ENCODE measurements at regions not wholly inside any gene's neighbourhood (a gene's known extent, or its start where the extent isn't known, plus 50 kb on each side); places are given as distances from the start of the nearest gene placed in this dataset.

DNA sequence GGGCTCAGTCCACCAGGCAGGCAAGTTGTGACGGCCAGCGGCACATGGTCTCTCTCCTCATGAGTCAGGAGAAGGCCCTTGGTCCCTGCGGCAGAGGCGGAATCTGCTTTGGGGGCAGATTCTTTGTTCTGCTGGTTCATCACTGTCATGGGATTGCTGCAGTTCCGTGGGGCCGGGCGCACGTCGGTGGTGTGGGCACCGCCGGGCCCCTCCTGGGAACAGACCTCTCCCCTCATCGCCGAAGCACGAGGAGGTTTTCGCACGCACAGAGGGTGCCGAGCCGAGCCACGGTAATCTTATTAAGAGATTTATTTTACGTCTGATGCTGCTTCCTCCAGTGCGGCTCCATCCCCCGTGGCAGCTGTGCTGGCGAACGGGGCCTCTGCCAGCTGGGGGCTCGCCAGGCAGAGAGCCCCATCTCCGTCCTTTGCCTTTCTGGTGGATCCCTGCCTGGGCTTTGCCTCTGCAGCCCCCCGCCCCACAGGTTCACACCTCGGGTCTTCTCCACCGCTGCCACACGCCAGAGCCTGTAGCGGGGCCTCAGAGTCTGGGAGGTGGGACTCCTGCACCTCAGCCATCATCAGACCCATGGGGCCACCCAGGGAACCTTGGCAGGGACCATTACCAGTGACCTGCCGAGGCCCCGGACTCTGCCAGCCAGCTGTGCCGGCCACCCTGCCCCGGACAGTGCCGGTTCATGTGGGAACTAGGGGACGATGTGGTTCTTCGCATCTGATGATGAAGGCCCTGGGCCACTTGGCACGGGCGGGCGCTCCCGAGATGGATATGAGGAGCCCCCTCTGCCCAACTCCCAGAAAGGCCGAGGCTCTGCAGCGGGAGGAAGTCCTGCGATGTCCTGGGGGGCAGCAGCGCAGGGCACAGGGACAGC, 86.7 kb upstream of the NKX1-1 start:
- no peak overlapping the region for H3K4me3 ChIP-seq (replicated peaks in 1 of 2; ENCODE audit: low read depth in 2 of 2, low read length in 2 of 2)
- TF ChIP-seq, protein P1, sequence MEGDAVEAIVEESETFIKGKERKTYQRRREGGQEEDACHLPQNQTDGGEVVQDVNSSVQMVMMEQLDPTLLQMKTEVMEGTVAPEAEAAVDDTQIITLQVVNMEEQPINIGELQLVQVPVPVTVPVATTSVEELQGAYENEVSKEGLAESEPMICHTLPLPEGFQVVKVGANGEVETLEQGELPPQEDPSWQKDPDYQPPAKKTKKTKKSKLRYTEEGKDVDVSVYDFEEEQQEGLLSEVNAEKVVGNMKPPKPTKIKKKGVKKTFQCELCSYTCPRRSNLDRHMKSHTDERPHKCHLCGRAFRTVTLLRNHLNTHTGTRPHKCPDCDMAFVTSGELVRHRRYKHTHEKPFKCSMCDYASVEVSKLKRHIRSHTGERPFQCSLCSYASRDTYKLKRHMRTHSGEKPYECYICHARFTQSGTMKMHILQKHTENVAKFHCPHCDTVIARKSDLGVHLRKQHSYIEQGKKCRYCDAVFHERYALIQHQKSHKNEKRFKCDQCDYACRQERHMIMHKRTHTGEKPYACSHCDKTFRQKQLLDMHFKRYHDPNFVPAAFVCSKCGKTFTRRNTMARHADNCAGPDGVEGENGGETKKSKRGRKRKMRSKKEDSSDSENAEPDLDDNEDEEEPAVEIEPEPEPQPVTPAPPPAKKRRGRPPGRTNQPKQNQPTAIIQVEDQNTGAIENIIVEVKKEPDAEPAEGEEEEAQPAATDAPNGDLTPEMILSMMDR (IDR thresholded peaks at IDR 0.05; ENCODE audit: low read depth, low read length), result no peak
- DNase-seq (ENCODE audit: low read depth in 2 of 2), result no peak

DNA sequence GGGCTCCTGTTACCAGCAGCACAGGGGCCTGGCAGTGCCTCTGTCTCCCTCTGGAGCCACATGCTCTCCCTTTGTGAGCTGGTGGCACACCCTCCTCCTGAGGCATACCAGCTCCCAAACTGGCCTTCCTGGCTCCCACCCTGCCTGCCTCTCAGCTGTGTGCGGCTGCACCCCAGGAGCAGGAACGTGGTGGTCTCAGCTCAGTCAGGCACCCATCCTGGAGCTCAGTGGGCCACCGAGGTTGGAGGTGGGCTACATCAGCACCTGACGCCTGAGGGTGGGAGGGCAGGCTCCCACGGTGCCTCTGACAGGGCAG, 85.9 kb upstream of the NKX1-1 start:
- TF ChIP-seq, protein P1 (IDR thresholded peaks at IDR 0.05; ENCODE audit: low read depth, low read length), result no peak
- no peak overlapping the region for H3K4me3 ChIP-seq (replicated peaks in 1 of 2; ENCODE audit: low read depth in 2 of 2, low read length in 2 of 2)
- no peak for DNase-seq (ENCODE audit: low read depth in 2 of 2)

DNA sequence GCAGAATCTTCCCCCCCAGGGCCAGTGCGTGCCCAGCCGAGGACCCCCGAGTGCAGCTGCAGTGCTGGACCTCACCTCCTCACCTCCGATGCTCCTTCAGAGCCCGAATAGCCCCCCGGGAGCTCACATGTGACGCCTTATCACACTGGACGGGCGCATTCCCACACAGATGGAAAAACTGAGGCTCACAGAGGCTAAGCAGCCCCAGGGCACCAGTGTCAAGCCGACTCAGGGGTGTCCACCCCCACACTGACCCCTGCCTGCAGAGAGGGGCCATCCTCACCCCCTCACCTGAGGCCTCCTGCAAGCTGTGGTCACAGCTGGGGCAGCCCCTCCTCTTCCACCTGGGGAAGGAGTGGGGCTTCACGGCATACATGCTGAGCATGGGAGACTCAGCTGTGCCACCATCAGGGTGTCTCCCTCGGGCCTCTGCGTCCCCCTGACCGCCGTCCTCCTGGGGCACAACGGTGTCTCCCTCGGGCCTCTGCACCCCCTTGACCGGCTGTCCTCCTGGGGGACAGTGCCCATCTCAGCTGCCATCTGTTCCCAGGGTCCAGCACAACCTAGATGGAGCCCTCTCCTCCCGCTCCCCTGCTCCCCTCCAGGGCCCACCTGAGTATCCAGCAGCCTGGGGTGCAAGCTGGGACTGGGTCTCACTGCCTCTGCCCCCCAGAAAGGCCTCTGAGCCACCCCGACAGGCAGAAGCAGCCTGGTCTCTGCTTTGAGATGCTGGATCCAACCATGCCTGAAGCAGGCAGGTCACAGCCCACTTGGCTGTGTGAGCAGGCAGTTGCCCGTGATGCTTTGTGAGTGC, 85.3 kb upstream of the NKX1-1 start:
- DNase-seq (ENCODE audit: low read depth in 2 of 2), result no peak
- H3K4me3 ChIP-seq (replicated peaks in 1 of 2; ENCODE audit: low read depth in 2 of 2, low read length in 2 of 2), result no peak overlapping the region
- TF ChIP-seq, protein P1 (IDR thresholded peaks at IDR 0.05; ENCODE audit: low read depth, low read length), result no peak

DNA sequence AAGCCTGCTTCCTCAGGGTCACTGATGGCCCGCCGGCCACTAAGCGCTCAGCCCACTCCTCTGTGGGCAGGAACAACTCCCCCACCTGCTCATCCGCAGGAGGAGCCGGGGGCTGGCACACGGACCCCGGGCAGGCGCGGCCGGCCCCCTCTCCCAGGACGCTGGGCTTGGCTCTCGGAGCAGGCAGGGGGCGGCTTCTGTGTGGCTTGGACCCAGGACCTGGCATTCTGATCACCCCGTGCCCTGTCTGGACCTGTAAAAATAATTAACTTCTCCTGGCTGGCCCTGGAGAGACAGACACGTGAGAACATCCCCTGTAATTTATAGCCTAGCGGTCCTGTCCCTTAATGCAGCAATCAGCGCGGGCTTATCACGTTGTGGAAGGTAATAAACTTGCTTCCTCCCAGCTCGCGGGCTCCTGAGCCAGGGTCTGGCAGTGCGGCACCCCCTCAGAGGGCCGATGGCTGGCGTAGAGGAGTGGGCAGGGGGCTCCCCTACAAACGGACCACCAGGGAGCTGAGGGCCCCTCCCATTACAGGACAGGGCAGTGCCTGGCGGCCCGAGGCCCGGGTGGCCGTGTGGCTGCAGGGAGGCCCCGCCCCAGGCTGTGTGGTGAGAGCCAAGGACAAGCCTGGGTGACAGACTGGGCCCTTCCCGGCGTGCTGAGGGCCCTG, 84.5 kb upstream of the NKX1-1 start:
- DNase-seq (ENCODE audit: low read depth in 2 of 2), result no peak
- TF ChIP-seq, protein P1 (IDR thresholded peaks at IDR 0.05; ENCODE audit: low read depth, low read length), result no peak

DNA sequence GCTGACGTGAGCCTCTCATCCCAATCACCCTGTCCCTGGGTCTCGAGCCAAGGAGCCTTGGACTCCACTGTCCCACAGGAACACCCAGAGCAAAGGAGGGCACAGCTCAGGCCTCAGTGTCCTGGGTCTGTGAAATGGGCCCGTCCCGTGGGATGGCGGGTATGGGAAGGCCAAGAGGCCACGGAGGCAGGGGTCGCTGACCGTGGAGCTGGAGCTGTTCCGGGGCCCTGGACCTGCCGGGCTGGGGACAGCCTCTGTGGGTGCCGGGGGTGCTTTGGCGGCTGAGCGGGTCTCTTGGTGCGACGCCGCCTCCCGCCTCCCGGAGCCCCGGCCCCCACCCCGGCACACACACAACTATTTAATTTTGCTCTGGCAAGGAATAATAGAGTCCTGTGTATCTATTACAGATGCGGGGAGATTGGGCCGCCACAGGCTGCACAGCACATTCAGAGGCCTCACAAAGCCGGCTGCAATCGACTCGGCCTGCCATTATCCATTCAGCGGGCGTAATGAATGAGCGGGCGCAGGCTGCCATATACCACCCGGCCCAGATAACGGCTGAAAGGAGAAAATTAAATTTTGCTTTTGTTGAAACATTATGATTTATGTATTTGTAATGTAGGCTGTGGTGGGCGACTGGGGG, 83.9 kb upstream of the NKX1-1 start:
- no peak overlapping the region for H3K4me3 ChIP-seq (replicated peaks in 1 of 2; ENCODE audit: low read depth in 2 of 2, low read length in 2 of 2)
- DNase-seq (ENCODE audit: low read depth in 2 of 2), result no peak
- TF ChIP-seq, protein P1 (IDR thresholded peaks at IDR 0.05; ENCODE audit: low read depth, low read length), result no peak

More for the DNA sequence above, 84.5 kb upstream of the NKX1-1 start:
- no peak overlapping the region for H3K4me3 ChIP-seq (replicated peaks in 1 of 2; ENCODE audit: low read depth in 2 of 2, low read length in 2 of 2)

DNA sequence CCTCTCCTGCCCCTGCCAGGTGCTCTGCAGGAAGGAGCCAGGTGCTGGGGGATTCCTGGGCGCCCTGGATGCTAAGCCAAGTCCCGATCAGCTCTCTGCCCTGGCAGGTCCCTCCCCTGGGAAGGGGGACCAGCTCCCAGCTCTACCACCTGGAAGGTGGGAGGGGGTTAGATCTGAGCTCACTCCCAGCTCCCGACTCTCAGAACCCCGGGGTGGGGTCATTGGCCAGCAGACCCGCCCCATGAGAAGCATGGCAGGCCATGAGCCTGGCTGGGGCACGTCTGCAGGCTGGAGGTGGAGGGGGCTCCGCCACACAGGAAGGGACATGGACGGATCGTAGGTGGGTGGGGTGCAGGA, 83.4 kb upstream of the NKX1-1 start:
- H3K4me3 ChIP-seq (replicated peaks in 1 of 2; ENCODE audit: low read depth in 2 of 2, low read length in 2 of 2), result no peak overlapping the region
- TF ChIP-seq, protein P1 (IDR thresholded peaks at IDR 0.05; ENCODE audit: low read depth, low read length), result no peak
- DNase-seq (ENCODE audit: low read depth in 2 of 2), result no peak
